ENCODE measurements at regions not wholly inside any gene's neighbourhood (a gene's known extent, or its start where the extent isn't known, plus 50 kb on each side); places are given as distances from the start of the nearest gene placed in this dataset.

DNA sequence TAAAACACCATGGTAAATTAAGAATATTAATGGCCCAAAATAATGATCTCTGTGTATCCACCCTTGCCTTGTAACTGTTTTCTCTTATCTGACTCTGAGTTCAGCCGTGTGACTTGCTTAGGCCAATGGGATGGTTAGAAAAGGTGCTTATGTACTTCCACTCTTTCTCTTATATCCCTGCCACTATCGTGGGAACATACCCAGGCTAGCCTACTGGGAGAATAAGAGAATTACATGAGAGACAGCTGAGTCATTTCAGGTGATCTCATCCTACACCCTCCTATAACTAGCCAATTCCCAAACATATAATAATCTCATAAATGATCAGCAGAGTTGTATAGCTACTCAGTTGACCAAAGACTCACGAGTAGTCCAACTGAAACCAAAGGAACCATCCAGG, 98.3 kb upstream of the ABI3BP start:
- Histone ChIP-seq H3K9me3 (no peaks in the 10 kb centered on the region), H3K9ac (ENCODE audit: low read depth in 2 of 2, low read length in 2 of 2) (no peak overlapping the region), H3K4me1 (no peaks in the 10 kb centered on the region), H3K27me3 (no peaks in the 10 kb centered on the region), H3K4me3 (no peak overlapping the region), H3K27ac (no peak overlapping the region), H3K36me3 (no peaks in the 10 kb centered on the region)
- intact Hi-C loops (cut with DNase I) = no loop called here
- DNase-seq = no peak
- no peak for TF ChIP-seq CTCF (IDR thresholded peaks at IDR 0.05)

DNA sequence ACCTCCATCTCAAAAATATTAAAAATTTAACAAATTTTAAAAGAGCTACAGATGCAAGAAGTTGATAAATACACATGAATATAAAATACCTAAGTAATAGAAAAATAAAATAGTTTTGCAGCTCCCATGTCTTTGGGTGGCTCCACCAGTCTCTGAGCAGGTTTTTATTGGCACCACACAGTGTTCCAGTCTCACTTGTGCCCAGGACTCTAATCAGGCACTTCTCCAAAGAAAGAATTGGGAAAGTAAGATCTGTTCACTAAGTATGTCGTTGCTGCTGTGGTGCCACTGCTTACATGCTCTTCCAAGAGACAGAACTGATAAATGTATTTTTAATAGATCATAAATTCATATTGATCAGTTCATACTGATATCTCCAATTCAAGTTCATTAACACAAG, 92.5 kb upstream of the ABI3BP start:
- Histone ChIP-seq H3K27me3 (no peaks in the 10 kb centered on the region), H3K4me1 (no peaks in the 10 kb centered on the region), H3K9me3 (no peaks in the 10 kb centered on the region), H3K27ac (no peak overlapping the region), H3K9ac (ENCODE audit: low read depth in 2 of 2, low read length in 2 of 2) (no peak overlapping the region), H3K4me3 (no peak overlapping the region), H3K36me3 (no peaks in the 10 kb centered on the region)
- intact Hi-C loops (cut with DNase I) = no loop called here
- TF ChIP-seq CTCF (IDR thresholded peaks at IDR 0.05) = no peak
- DNase-seq = no peak

GRCh38 chr3:101084404-101084803, 91.2 kb upstream of the ABI3BP start:
- Histone ChIP-seq H3K27me3 (no peaks in the 10 kb centered on the region), H3K9ac (ENCODE audit: low read depth in 2 of 2, low read length in 2 of 2) (no peak overlapping the region), H3K4me1 (no peaks in the 10 kb centered on the region), H3K4me3 (no peak overlapping the region), H3K9me3 (no peaks in the 10 kb centered on the region), H3K36me3 (no peaks in the 10 kb centered on the region), H3K27ac (no peak overlapping the region)
- no peak for TF ChIP-seq CTCF (IDR thresholded peaks at IDR 0.05)
- intact Hi-C loops (cut with DNase I) = no loop called here
- no peak for DNase-seq

DNA sequence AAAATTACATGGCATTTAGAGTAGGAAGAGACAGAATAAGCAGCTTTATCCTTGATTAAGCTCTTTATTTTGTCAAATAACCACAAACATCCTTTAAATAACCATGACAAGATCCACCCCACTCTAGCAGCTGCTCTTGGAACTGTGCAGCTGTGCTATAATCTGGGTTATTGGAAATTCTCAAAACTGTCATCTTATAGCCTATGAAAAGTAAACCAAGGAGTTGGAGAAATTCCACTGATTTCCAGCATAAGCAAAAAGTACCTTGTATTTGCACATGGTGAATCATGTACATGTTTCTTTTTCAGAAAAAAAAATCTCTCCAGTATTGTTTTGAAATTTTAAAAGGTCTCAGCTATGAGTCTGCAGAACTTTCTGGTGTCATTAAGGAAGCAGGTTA, 88.8 kb upstream of the ABI3BP start:
- H3K4me1 ChIP-seq = no peaks in the 10 kb centered on the region
- H3K36me3 ChIP-seq = no peaks in the 10 kb centered on the region
- no peak overlapping the region for H3K4me3 ChIP-seq
- intact Hi-C loops (cut with DNase I) = no loop called here
- no peaks in the 10 kb centered on the region for H3K27me3 ChIP-seq
- DNase-seq = no peak
- no peak overlapping the region for H3K27ac ChIP-seq
- no peak for TF ChIP-seq CTCF (IDR thresholded peaks at IDR 0.05)
- H3K9me3 ChIP-seq = no peaks in the 10 kb centered on the region
- no peak overlapping the region for H3K9ac ChIP-seq (ENCODE audit: low read depth in 2 of 2, low read length in 2 of 2)

DNA sequence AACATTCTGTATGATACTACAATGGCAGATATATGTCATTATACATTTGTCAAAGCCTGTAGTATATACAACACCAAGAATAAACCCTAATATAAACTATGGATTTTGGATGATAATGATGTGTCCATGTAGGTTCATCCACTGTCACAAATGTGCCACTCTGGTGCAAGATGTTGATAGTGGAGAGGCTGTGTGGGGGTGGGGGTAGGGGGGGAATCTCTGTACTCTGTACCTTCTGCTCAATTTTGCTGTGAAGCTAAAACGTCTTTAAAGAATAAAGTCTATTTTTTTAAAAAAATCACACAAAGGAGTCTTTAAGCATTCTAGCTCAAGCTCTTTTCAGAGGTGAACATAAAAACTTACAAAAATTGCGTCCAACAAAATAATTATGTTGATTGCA, 88.2 kb upstream of the ABI3BP start:
- no peak overlapping the region for H3K27ac ChIP-seq
- no peaks in the 10 kb centered on the region for H3K36me3 ChIP-seq
- H3K4me3 ChIP-seq = no peak overlapping the region
- TF ChIP-seq CTCF (IDR thresholded peaks at IDR 0.05) = no peak
- no peaks in the 10 kb centered on the region for H3K4me1 ChIP-seq
- intact Hi-C loops (cut with DNase I) = no loop called here
- DNase-seq = no peak
- H3K9me3 ChIP-seq = no peaks in the 10 kb centered on the region
- H3K27me3 ChIP-seq = no peaks in the 10 kb centered on the region
- no peak overlapping the region for H3K9ac ChIP-seq (ENCODE audit: low read depth in 2 of 2, low read length in 2 of 2)

Measured in colonic mucosa (tissue), 4 donors.